Upper lobe of left lung (tissue), 4 donors: ENCODE measurements at regions not wholly inside any gene's neighbourhood (a gene's known extent, or its start where the extent isn't known, plus 50 kb on each side); places are given as distances from the start of the nearest gene placed in this dataset.

ENCODE experiments used
- CTCF ChIP-seq, 6 experiments: fragments of 450-650 bp in 4 of 6; fragments of 200-600 bp in 2 of 6; sonication (generic) in 2 of 6; IDR thresholded peaks; one replicate each; pipeline ENCODE4 v1.5.1; 2016 to 2019; ENCODE audit warnings: antibody characterized with exemption in 6 of 6
- EP300 ChIP-seq, 4 donors: sonication (generic); formaldehyde crosslinking; IDR thresholded peaks; one replicate each; pipeline ENCODE4 v1.5.1; 2017; ENCODE audit warnings: antibody characterized with exemption in 4 of 4, control low read depth in 2 of 4
- POLR2A ChIP-seq, 4 donors: fragments of 450-650 bp; IDR thresholded peaks; one replicate each; pipeline ENCODE4 v1.5.1; 2016 to 2017; ENCODE audit warnings: antibody characterized with exemption in 4 of 4, mild to moderate bottlenecking in 2 of 4
- POLR2AphosphoS5 ChIP-seq, 2 donors: sonication (generic); formaldehyde crosslinking; IDR thresholded peaks; one replicate each; pipeline ENCODE4 v1.5.1; 2017; ENCODE audit warnings: antibody characterized with exemption in 2 of 2

- TF ChIP-seq CTCF (IDR thresholded peaks at IDR 0.05) = no peak
- TF ChIP-seq POLR2A (IDR thresholded peaks at IDR 0.05) = no peak
- no peak for TF ChIP-seq POLR2AphosphoS5 (IDR thresholded peaks at IDR 0.05)
- TF ChIP-seq EP300 (IDR thresholded peaks at IDR 0.05) = no peak
Measured at GRCh38 chr14:62002642-62003041, 240.4 kb downstream of the SNAPC1 start.
